ENCODE measurements at regions not wholly inside any gene's neighbourhood (a gene's known extent, or its start where the extent isn't known, plus 50 kb on each side); places are given as distances from the start of the nearest gene placed in this dataset.

GRCh38 chr5:105685884-105686283 lies 1984.9 kb downstream of the EFNA5 start:
- Mint-ChIP-seq H3K4me1 (ENCODE audit: low read depth) (no peaks in the 10 kb centered on the region), H3K27ac (no peak overlapping the region), H3K27me3 (no peaks in the 10 kb centered on the region), H3K36me3 (no peaks in the 10 kb centered on the region), H3K4me3 (no peak overlapping the region), H3K9me3 (peaks cover 5% of the 10 kb centered on the region)
- ChIA-PET POLR2A (no interaction called here), CTCF (no interaction called here)
- no peak for DNase-seq
- intact Hi-C loops (cut with micrococcal nuclease), result no loop called here

DNA sequence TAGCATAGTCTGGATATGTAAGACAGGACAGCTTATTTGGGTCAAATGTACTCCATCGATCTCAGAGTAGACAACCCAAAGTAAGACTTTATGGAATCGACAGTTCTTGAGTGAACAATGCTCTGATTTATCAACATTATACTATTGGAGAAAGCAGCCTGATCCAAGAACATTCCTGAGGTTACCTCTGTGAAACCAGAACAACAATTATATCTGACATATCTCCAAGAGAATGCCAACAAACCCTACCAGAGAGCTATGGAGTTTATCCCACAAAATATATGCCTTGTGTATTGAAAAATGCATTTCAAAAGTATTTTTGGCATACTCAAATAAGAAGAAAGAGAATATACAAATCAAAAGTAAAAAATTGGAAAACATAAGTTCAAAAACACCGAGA lies 1985.9 kb downstream of the EFNA5 start:
- Mint-ChIP-seq H3K36me3 (no peaks in the 10 kb centered on the region), H3K4me1 (ENCODE audit: low read depth) (no peaks in the 10 kb centered on the region), H3K9me3 (peaks cover 8% of the 10 kb centered on the region), H3K27me3 (no peaks in the 10 kb centered on the region), H3K27ac (no peak overlapping the region), H3K4me3 (no peak overlapping the region)
- ChIA-PET POLR2A (no interaction called here), CTCF (no interaction called here)
- intact Hi-C loops (cut with micrococcal nuclease), result no loop called here
- DNase-seq, result no peak

DNA sequence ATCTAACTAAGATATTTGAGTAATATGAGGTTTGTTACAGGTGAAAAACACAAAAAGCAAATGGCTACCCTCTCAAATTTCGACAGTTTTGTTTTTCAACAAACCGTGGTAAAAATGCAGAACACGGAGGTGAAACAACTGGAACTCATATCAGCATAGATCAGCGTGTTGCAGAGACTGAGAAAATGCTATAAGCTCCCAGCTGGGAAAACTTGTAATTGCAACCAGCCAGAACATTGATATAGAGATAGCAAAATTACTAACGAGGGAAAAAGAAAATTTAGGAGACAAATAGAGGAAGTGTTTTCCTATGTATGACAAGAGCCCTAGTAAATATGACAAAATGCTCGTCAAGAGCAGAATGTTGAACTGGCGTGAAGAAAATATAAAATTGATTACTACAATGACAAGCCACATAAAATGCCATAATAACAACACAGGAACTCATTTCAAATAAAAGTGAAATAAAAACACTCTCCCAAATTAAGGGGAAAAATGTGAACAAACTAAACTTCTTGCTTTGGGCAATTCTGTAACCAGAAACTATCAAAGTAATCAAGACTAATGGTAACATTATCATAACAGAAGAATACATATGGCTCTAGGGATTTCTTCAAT lies 1989.8 kb downstream of the EFNA5 start:
- no peaks in the 10 kb centered on the region for H3K27me3 Mint-ChIP-seq
- no peak overlapping the region for H3K27ac Mint-ChIP-seq
- no peak overlapping the region for H3K4me3 Mint-ChIP-seq
- DNase-seq, result no peak
- intact Hi-C loops (cut with micrococcal nuclease), result no loop called here
- ChIA-PET CTCF (no interaction called here), POLR2A (no interaction called here)
- no peaks in the 10 kb centered on the region for H3K36me3 Mint-ChIP-seq
- H3K4me1 Mint-ChIP-seq (ENCODE audit: low read depth), result no peaks in the 10 kb centered on the region
- H3K9me3 Mint-ChIP-seq, result peaks cover 5% of the 10 kb centered on the region

- Mint-ChIP-seq H3K36me3 (no peaks in the 10 kb centered on the region), H3K27me3 (no peaks in the 10 kb centered on the region), H3K4me1 (ENCODE audit: low read depth) (no peaks in the 10 kb centered on the region), H3K9me3 (peaks cover 3% of the 10 kb centered on the region), H3K4me3 (no peak overlapping the region), H3K27ac (no peak overlapping the region)
- intact Hi-C loops (cut with micrococcal nuclease), result no loop called here
- DNase-seq, result no peak
- ChIA-PET CTCF (no interaction called here), POLR2A (no interaction called here)
Measured at GRCh38 chr5:105677291-105677690, 1993.4 kb downstream of the EFNA5 start.

GRCh38 chr5:105670596-105670995 lies 2000.1 kb downstream of the EFNA5 start:
- H3K4me3 Mint-ChIP-seq, result no peak overlapping the region
- H3K9me3 Mint-ChIP-seq, result peaks cover 20% of the 10 kb centered on the region
- CTCF ChIA-PET, result no interaction called here
- no peaks in the 10 kb centered on the region for H3K4me1 Mint-ChIP-seq (ENCODE audit: low read depth)
- no peak overlapping the region for H3K27ac Mint-ChIP-seq
- H3K27me3 Mint-ChIP-seq, result no peaks in the 10 kb centered on the region
- no peaks in the 10 kb centered on the region for H3K36me3 Mint-ChIP-seq
- DNase-seq, result no peak
- POLR2A ChIA-PET, result no interaction called here
- intact Hi-C loops (cut with micrococcal nuclease), result no loop called here

DNA sequence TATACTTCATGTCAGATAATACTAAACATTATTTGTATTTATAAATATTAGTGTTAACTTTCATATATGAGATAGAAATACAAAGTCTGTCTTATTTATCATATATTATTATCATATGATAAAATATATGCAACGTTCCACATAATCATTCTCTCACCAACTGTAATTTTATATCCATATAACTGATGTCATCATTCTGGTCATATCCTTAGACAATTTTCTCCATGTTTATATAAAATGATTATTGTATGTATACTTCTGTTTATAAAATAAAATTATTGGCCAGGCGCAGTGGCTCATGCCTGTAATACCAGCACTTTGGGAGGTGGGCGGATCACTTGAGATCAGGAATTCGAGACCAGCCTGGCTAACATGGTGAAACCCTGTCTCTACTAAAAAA lies 2007.1 kb downstream of the EFNA5 start:
- DNase-seq, result no peak
- intact Hi-C loops (cut with micrococcal nuclease), result no loop called here
- POLR2A ChIA-PET, result no interaction called here
- H3K27me3 Mint-ChIP-seq, result no peaks in the 10 kb centered on the region
- no peak overlapping the region for H3K27ac Mint-ChIP-seq
- H3K4me1 Mint-ChIP-seq (ENCODE audit: low read depth), result no peaks in the 10 kb centered on the region
- CTCF ChIA-PET, result no interaction called here
- H3K9me3 Mint-ChIP-seq, result peaks cover 7% of the 10 kb centered on the region
- no peaks in the 10 kb centered on the region for H3K36me3 Mint-ChIP-seq
- no peak overlapping the region for H3K4me3 Mint-ChIP-seq

- H3K4me3 Mint-ChIP-seq, result no peak overlapping the region
- peaks cover 4% of the 10 kb centered on the region for H3K9me3 Mint-ChIP-seq
- CTCF ChIA-PET, result no interaction called here
- no peaks in the 10 kb centered on the region for H3K36me3 Mint-ChIP-seq
- no peaks in the 10 kb centered on the region for H3K27me3 Mint-ChIP-seq
- POLR2A ChIA-PET, result no interaction called here
- H3K27ac Mint-ChIP-seq, result no peak overlapping the region
- H3K4me1 Mint-ChIP-seq (ENCODE audit: low read depth), result no peaks in the 10 kb centered on the region
- intact Hi-C loops (cut with micrococcal nuclease), result no loop called here
- DNase-seq, result no peak
Measured at GRCh38 chr5:105659396-105659795, 2011.3 kb downstream of the EFNA5 start.

GRCh38 chr5:105640328-105640727 lies 2030.4 kb downstream of the EFNA5 start:
- POLR2A ChIA-PET, result no interaction called here

GRCh38 chr5:105639511-105639910 lies 2031.2 kb downstream of the EFNA5 start:
- intact Hi-C loops (cut with micrococcal nuclease), result no loop called here
- ChIA-PET POLR2A (no interaction called here), CTCF (no interaction called here)
- H3K27ac Mint-ChIP-seq, result no peak overlapping the region
- H3K4me1 Mint-ChIP-seq (ENCODE audit: low read depth), result no peaks in the 10 kb centered on the region
- H3K4me3 Mint-ChIP-seq, result no peak overlapping the region
- DNase-seq, result no peak
- H3K36me3 Mint-ChIP-seq, result no peaks in the 10 kb centered on the region
- H3K27me3 Mint-ChIP-seq, result no peaks in the 10 kb centered on the region
- H3K9me3 Mint-ChIP-seq, result peaks cover 12% of the 10 kb centered on the region

More at GRCh38 chr5:105640328-105640727, 2030.4 kb downstream of the EFNA5 start:
- H3K4me1 Mint-ChIP-seq (ENCODE audit: low read depth), result no peaks in the 10 kb centered on the region
- peaks cover 13% of the 10 kb centered on the region for H3K9me3 Mint-ChIP-seq
- no peak overlapping the region for H3K27ac Mint-ChIP-seq
- DNase-seq, result no peak
- intact Hi-C loops (cut with micrococcal nuclease), result no loop called here
- no peaks in the 10 kb centered on the region for H3K36me3 Mint-ChIP-seq
- no peaks in the 10 kb centered on the region for H3K27me3 Mint-ChIP-seq
- H3K4me3 Mint-ChIP-seq, result no peak overlapping the region
- CTCF ChIA-PET, result no interaction called here

DNA sequence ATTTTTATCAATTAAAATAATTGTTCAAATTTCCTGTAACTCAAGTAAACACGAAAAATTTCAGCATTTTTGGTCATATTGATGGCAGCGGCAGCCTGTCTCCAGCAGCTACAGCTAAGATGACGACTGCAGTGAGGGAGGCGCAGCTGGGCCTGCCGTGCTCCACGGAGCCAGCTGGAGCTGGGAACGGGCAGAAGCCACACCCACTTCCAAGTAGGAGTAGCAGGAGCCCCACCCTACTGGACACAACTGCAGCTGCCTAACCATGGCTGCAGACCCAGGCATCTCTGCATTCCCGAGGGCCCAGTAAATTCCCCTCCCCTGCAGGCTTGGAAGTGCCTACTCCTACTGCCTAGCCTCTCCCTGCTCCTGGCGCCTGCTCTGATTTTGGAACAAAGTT lies 2031.7 kb downstream of the EFNA5 start:
- peaks cover 12% of the 10 kb centered on the region for H3K9me3 Mint-ChIP-seq
- POLR2A ChIA-PET, result no interaction called here
- intact Hi-C loops (cut with micrococcal nuclease), result no loop called here

DNA sequence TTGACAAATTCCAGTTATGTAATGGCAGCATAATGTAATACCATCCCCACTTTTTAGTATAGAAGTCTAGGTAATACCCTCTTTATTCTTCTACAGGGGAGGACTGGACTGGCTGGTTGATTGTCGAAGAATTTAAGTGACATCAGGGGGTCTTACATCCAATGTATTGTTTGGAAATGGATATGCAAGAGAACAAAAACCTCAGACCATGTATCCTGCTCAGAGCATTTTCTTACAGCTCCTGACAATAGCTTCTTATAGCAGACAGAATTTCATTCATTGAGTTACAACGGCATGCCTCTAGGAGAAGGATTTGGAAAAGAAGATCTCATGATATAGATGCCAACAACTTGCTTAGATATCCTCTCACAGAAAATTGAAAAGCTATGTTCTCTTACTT lies 2032.3 kb downstream of the EFNA5 start:
- Mint-ChIP-seq H3K9me3 (peaks cover 12% of the 10 kb centered on the region), H3K4me3 (no peak overlapping the region), H3K36me3 (no peaks in the 10 kb centered on the region), H3K27ac (no peak overlapping the region), H3K27me3 (no peaks in the 10 kb centered on the region), H3K4me1 (ENCODE audit: low read depth) (no peaks in the 10 kb centered on the region)
- ChIA-PET CTCF (interaction anchor here (0.7 kb wide), 1 partner anchor 1075 kb away, joined by 3 read pairs; no protein-coding TSS in a partner anchor), POLR2A (no interaction called here)
- intact Hi-C loops (cut with micrococcal nuclease), result no loop called here
- DNase-seq, result no peak

More for the DNA sequence above, 2031.7 kb downstream of the EFNA5 start:
- Mint-ChIP-seq H3K36me3 (no peaks in the 10 kb centered on the region), H3K27ac (no peak overlapping the region), H3K4me1 (ENCODE audit: low read depth) (no peaks in the 10 kb centered on the region), H3K27me3 (no peaks in the 10 kb centered on the region), H3K4me3 (no peak overlapping the region)
- no peak for DNase-seq
- CTCF ChIA-PET, result interaction anchor here (0.7 kb wide), 1 partner anchor 1074 kb away, joined by 3 read pairs; no protein-coding TSS in a partner anchor

GRCh38 chr5:105632043-105632442 lies 2038.7 kb downstream of the EFNA5 start:
- no peak overlapping the region for H3K27ac Mint-ChIP-seq
- no peaks in the 10 kb centered on the region for H3K4me1 Mint-ChIP-seq (ENCODE audit: low read depth)
- CTCF ChIA-PET, result no interaction called here
- DNase-seq, result no peak
- no peaks in the 10 kb centered on the region for H3K36me3 Mint-ChIP-seq
- intact Hi-C loops (cut with micrococcal nuclease), result no loop called here
- H3K4me3 Mint-ChIP-seq, result no peak overlapping the region
- POLR2A ChIA-PET, result no interaction called here
- no peaks in the 10 kb centered on the region for H3K27me3 Mint-ChIP-seq
- peaks cover 9% of the 10 kb centered on the region for H3K9me3 Mint-ChIP-seq

DNA sequence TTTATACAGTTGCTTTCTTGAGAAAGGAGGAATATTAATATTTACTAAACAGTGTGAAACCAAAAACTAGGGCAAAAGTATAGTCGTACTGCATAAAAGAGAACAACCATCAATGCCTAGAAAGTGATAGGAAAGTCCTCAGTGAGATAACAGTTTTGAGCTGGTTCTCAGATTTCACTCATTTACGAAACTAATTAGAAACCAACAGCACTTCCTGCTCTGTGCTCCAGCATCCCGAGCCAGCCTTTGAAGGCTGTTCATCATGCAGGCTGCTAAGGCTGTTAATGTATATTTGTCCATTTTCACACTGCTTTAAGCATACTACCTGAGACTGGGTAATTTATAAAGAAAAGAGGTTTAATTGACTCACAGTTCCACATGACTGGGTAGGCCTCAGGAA lies 2039.9 kb downstream of the EFNA5 start:
- Mint-ChIP-seq H3K9me3 (peaks cover 7% of the 10 kb centered on the region), H3K4me3 (no peak overlapping the region), H3K27ac (no peak overlapping the region), H3K4me1 (ENCODE audit: low read depth) (no peaks in the 10 kb centered on the region), H3K27me3 (no peaks in the 10 kb centered on the region), H3K36me3 (no peaks in the 10 kb centered on the region)
- ChIA-PET CTCF (no interaction called here), POLR2A (no interaction called here)
- no peak for DNase-seq
- intact Hi-C loops (cut with micrococcal nuclease), result no loop called here

Measured in activated CD4-positive, alpha-beta memory T cell treated with anti-CD3 and anti-CD28 coated beads for 36 hours (primary cell).